ENCODE measurements at regions not wholly inside any gene's neighbourhood (a gene's known extent, or its start where the extent isn't known, plus 50 kb on each side); places are given as distances from the start of the nearest gene placed in this dataset.

GRCh38 chr12:13462450-13462849 is 265.9 kb downstream of the EMP1 start:
- Histone ChIP-seq H3K36me3 (replicated peaks; ENCODE audit: insufficient read depth, low read depth) (no peaks in the 10 kb centered on the region), H3K4me1 (ENCODE audit: insufficient read depth) (no peaks in the 10 kb centered on the region), H3K27ac (no peak overlapping the region), H3K79me2 (no peaks in the 10 kb centered on the region), H3K4me3 (no peak overlapping the region), H3K9me2 (replicated peaks; ENCODE audit: insufficient read depth) (no peaks in the 10 kb centered on the region), H3K9me3 (ENCODE audit: low read depth) (no peaks in the 10 kb centered on the region), H2AFZ (no peak overlapping the region), H3K27me3 (no peaks in the 10 kb centered on the region), H4K20me1 (ENCODE audit: insufficient read depth, poor library complexity, severe bottlenecking) (no peaks in the 10 kb centered on the region), H3K4me2 (no peak overlapping the region)
- 93% methylated on average over 3 of the region's 3 CpGs for WGBS (ENCODE audit: low lambda C conversion rate, missing lambda C conversion rate)
- TF ChIP-seq CTCF (IDR thresholded peaks at IDR 0.05; ENCODE audit: poor library complexity) (no peak), EZH2 (IDR thresholded peaks at IDR 0.05; ENCODE audit: borderline replicate concordance) (no peak), EZH2phosphoT487 (IDR thresholded peaks at IDR 0.05; ENCODE audit: low read depth, severe bottlenecking, unreplicated experiment) (no peak)
- no peak for DNase-seq (ENCODE audit: low spot score)

- TF ChIP-seq EZH2 (IDR thresholded peaks at IDR 0.05; ENCODE audit: borderline replicate concordance) (no peak), CTCF (IDR thresholded peaks at IDR 0.05; ENCODE audit: poor library complexity) (no peak)
- H3K27me3 ChIP-seq, result no peaks in the 10 kb centered on the region
- no peaks in the 10 kb centered on the region for H3K9me2 ChIP-seq (replicated peaks; ENCODE audit: insufficient read depth)
- no peaks in the 10 kb centered on the region for H3K79me2 ChIP-seq
- no peak overlapping the region for H3K27ac ChIP-seq
- DNase-seq (ENCODE audit: low spot score), result no peak
- WGBS (ENCODE audit: low lambda C conversion rate, missing lambda C conversion rate), result 81% methylated on average over 5 of the region's 5 CpGs
- no peaks in the 10 kb centered on the region for H3K36me3 ChIP-seq (replicated peaks; ENCODE audit: insufficient read depth, low read depth)
- H3K4me1 ChIP-seq (ENCODE audit: insufficient read depth), result no peaks in the 10 kb centered on the region
- no peaks in the 10 kb centered on the region for H3K9me3 ChIP-seq (ENCODE audit: low read depth)
- H3K4me2 ChIP-seq, result no peak overlapping the region
- no peak overlapping the region for H3K4me3 ChIP-seq
- no peaks in the 10 kb centered on the region for H4K20me1 ChIP-seq (ENCODE audit: insufficient read depth, poor library complexity, severe bottlenecking)
- H2AFZ ChIP-seq, result no peak overlapping the region
Measured at GRCh38 chr12:13455778-13456144, 259.2 kb downstream of the EMP1 start.

- H3K4me1 ChIP-seq (ENCODE audit: insufficient read depth), result no peaks in the 10 kb centered on the region
- no peaks in the 10 kb centered on the region for H3K79me2 ChIP-seq
- no peaks in the 10 kb centered on the region for H4K20me1 ChIP-seq (ENCODE audit: insufficient read depth, poor library complexity, severe bottlenecking)
- H3K4me3 ChIP-seq, result no peak overlapping the region
- no peaks in the 10 kb centered on the region for H3K36me3 ChIP-seq (replicated peaks; ENCODE audit: insufficient read depth, low read depth)
- no peak overlapping the region for H3K4me2 ChIP-seq
- no peaks in the 10 kb centered on the region for H3K9me2 ChIP-seq (replicated peaks; ENCODE audit: insufficient read depth)
- 93% methylated on average over 3 of the region's 3 CpGs for WGBS (ENCODE audit: low lambda C conversion rate, missing lambda C conversion rate)
- H2AFZ ChIP-seq, result no peak overlapping the region
- TF ChIP-seq CTCF (IDR thresholded peaks at IDR 0.05; ENCODE audit: poor library complexity), result no peak
- TF ChIP-seq EZH2 (IDR thresholded peaks at IDR 0.05; ENCODE audit: borderline replicate concordance), result no peak
- TF ChIP-seq EZH2phosphoT487 (IDR thresholded peaks at IDR 0.05; ENCODE audit: low read depth, severe bottlenecking, unreplicated experiment), result no peak
- no peaks in the 10 kb centered on the region for H3K27me3 ChIP-seq
- no peaks in the 10 kb centered on the region for H3K9me3 ChIP-seq (ENCODE audit: low read depth)
- no peak overlapping the region for H3K27ac ChIP-seq
- DNase-seq (ENCODE audit: low spot score), result no peak
Measured at GRCh38 chr12:13454991-13455777, 258.7 kb downstream of the EMP1 start.
